Suprapubic skin (tissue), 4 donors: ENCODE measurements at regions not wholly inside any gene's neighbourhood (a gene's known extent, or its start where the extent isn't known, plus 50 kb on each side); places are given as distances from the start of the nearest gene placed in this dataset.

ENCODE experiments used
- DNase-seq, 2 donors: peaks; one replicate each; pipeline ENCODE4 v3.0.0-alpha.2; 2019; ENCODE audit warnings: low spot score in 2 of 2
- H3K27ac ChIP-seq: fragments of 200-600 bp; sonication (generic); one replicate; pipeline ENCODE4 v1.5.1; 2019
- H3K27me3 ChIP-seq: fragments of 200-600 bp; sonication (generic); one replicate; pipeline ENCODE4 v1.5.1; 2019
- H3K36me3 ChIP-seq: fragments of 200-600 bp; sonication (generic); one replicate; pipeline ENCODE4 v1.5.1; 2019
- H3K4me1 ChIP-seq: fragments of 200-600 bp; sonication (generic); one replicate; pipeline ENCODE4 v1.5.1; 2019
- H3K4me3 ChIP-seq: fragments of 200-600 bp; sonication (generic); one replicate; pipeline ENCODE4 v1.5.1; 2019; ENCODE audit warnings: mild to moderate bottlenecking
- H3K9me3 ChIP-seq: fragments of 200-600 bp; sonication (generic); one replicate; pipeline ENCODE4 v1.5.1; 2019
- EP300 ChIP-seq: sonication (generic); formaldehyde crosslinking; IDR thresholded peaks from one replicate; pipeline ENCODE4 v1.6.1; 2017; ENCODE audit warnings: antibody characterized with exemption
- POLR2A ChIP-seq, 2 donors: fragments of 450-650 bp; IDR thresholded peaks; one replicate each; pipeline ENCODE4 v1.6.1; 2017; ENCODE audit warnings: antibody characterized with exemption in 2 of 2, mild to moderate bottlenecking in 2 of 2, moderate library complexity in 2 of 2
- POLR2AphosphoS5 ChIP-seq, 3 donors: sonication (generic); formaldehyde crosslinking; IDR thresholded peaks; one replicate each; pipeline ENCODE4 v1.6.1; 2017; ENCODE audit warnings: antibody characterized with exemption in 3 of 3
- WGBS: methylation state at CpG from one replicate; pipeline ENCODE4 v1.1.5; 2018; 5-methylcytosine and 5-hydroxymethylcytosine counted together
- TF ChIP-seq, protein P1 (sequence below), 2 donors: fragments of 200-600 bp in 1 of 2; fragments of 450-650 bp in 1 of 2; sonication (generic) in 1 of 2; IDR thresholded peaks; one replicate each; pipeline ENCODE4 v1.5.1; 2016 to 2019; ENCODE audit warnings: antibody characterized with exemption in 2 of 2, mild to moderate bottlenecking in 1 of 2, moderate library complexity in 1 of 2

GRCh38 chr4:185896817-185897488, 85.0 kb upstream of the SORBS2 start:
- TF ChIP-seq POLR2A (IDR thresholded peaks at IDR 0.05) (no peak), POLR2AphosphoS5 (IDR thresholded peaks at IDR 0.05) (no peak), EP300 (no peak)
- TF ChIP-seq, protein P1, sequence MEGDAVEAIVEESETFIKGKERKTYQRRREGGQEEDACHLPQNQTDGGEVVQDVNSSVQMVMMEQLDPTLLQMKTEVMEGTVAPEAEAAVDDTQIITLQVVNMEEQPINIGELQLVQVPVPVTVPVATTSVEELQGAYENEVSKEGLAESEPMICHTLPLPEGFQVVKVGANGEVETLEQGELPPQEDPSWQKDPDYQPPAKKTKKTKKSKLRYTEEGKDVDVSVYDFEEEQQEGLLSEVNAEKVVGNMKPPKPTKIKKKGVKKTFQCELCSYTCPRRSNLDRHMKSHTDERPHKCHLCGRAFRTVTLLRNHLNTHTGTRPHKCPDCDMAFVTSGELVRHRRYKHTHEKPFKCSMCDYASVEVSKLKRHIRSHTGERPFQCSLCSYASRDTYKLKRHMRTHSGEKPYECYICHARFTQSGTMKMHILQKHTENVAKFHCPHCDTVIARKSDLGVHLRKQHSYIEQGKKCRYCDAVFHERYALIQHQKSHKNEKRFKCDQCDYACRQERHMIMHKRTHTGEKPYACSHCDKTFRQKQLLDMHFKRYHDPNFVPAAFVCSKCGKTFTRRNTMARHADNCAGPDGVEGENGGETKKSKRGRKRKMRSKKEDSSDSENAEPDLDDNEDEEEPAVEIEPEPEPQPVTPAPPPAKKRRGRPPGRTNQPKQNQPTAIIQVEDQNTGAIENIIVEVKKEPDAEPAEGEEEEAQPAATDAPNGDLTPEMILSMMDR (IDR thresholded peaks at IDR 0.05) = no peak
- Histone ChIP-seq H3K36me3 (no peaks in the 10 kb centered on the region), H3K4me1 (no peaks in the 10 kb centered on the region), H3K9me3 (no peaks in the 10 kb centered on the region), H3K27ac (no peak overlapping the region), H3K4me3 (no peak overlapping the region), H3K27me3 (no peaks in the 10 kb centered on the region)
- DNase-seq = no peak
- 74% methylated on average over 11 of the region's 11 CpGs for WGBS

DNA sequence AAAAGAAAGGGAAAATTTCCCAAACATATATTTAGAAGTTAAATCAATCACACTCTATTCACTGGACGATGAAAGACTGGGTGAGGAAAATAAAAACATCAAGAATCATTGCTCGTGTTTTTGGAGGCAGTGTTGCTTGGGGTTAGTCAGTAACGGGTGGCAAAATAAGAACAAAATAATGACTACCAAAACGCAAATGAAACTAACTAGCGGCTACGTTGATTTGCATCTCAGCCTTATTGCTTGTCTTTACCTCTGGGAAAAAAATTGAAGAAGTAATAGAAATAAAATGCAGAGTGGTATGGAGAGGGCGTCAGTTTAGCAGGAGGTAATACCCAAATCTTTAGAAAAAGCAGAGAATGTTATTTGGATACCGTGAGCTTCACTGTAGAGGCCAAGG, 86.4 kb upstream of the SORBS2 start:
- WGBS = 74% methylated on average over 8 of the region's 8 CpGs
- Histone ChIP-seq H3K4me3 (no peak overlapping the region), H3K36me3 (no peaks in the 10 kb centered on the region), H3K27me3 (no peaks in the 10 kb centered on the region), H3K9me3 (no peaks in the 10 kb centered on the region), H3K4me1 (no peaks in the 10 kb centered on the region), H3K27ac (no peak overlapping the region)
- no peak for DNase-seq
- no peak for TF ChIP-seq POLR2AphosphoS5 (IDR thresholded peaks at IDR 0.05)
- TF ChIP-seq, protein P1 (IDR thresholded peaks at IDR 0.05) = no peak
- TF ChIP-seq POLR2A (IDR thresholded peaks at IDR 0.05) = no peak
- TF ChIP-seq EP300 = no peak

DNA sequence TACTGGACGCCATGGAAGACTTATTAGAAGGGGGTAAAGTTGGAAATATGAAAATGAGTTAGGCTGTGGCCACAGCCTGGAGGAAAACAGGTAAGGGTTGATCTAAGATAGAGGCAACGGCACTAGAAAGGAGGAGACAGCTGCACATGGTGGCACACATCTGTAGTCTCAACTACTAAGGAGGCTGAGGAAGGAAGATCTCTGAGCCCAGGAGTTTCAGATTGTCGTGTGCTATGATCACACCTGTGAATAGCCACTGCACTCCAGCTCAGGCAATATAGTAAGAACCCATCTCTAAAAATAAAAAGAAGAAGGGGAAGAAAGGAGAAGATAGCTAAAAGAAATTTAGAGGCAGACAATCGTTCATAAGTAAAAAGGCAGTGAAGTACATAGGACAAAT, 87.8 kb upstream of the SORBS2 start:
- DNase-seq = no peak
- no peak for TF ChIP-seq POLR2A (IDR thresholded peaks at IDR 0.05)
- TF ChIP-seq EP300 = no peak
- TF ChIP-seq, protein P1 (IDR thresholded peaks at IDR 0.05) = no peak
- no peak for TF ChIP-seq POLR2AphosphoS5 (IDR thresholded peaks at IDR 0.05)
- H3K4me1 ChIP-seq = no peaks in the 10 kb centered on the region
- no peak overlapping the region for H3K4me3 ChIP-seq
- no peak overlapping the region for H3K27ac ChIP-seq
- H3K36me3 ChIP-seq = no peaks in the 10 kb centered on the region
- 80% methylated on average over 4 of the region's 4 CpGs for WGBS
- H3K27me3 ChIP-seq = no peaks in the 10 kb centered on the region
- no peaks in the 10 kb centered on the region for H3K9me3 ChIP-seq

DNA sequence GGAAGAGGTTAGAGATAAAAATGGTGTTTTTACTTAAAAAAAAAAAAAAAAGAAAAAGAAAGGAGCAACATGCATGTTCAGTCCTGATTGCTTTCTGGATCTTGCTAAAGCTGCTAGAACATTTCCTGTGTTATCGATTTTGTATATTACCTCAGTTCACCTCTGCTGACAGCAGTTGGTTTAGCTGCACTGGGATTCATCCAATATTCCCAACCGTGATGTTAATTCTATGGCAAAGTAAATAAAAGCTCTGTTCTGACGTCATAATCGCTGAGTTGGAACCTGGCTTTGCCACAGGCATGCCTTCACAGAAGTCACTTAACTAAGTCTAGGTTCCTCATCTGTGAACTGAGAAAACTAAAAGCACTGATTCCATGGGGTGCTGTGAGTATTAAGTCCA, 90.7 kb upstream of the SORBS2 start:
- no peaks in the 10 kb centered on the region for H3K27me3 ChIP-seq
- H3K36me3 ChIP-seq = no peaks in the 10 kb centered on the region
- DNase-seq = no peak
- no peaks in the 10 kb centered on the region for H3K4me1 ChIP-seq
- TF ChIP-seq POLR2AphosphoS5 (IDR thresholded peaks at IDR 0.05) (no peak), EP300 (no peak), POLR2A (IDR thresholded peaks at IDR 0.05) (no peak)
- TF ChIP-seq, protein P1 (IDR thresholded peaks at IDR 0.05) = no peak
- H3K27ac ChIP-seq = no peak overlapping the region
- WGBS = 52% methylated on average over 4 of the region's 4 CpGs
- H3K4me3 ChIP-seq = no peak overlapping the region
- H3K9me3 ChIP-seq = no peaks in the 10 kb centered on the region

DNA sequence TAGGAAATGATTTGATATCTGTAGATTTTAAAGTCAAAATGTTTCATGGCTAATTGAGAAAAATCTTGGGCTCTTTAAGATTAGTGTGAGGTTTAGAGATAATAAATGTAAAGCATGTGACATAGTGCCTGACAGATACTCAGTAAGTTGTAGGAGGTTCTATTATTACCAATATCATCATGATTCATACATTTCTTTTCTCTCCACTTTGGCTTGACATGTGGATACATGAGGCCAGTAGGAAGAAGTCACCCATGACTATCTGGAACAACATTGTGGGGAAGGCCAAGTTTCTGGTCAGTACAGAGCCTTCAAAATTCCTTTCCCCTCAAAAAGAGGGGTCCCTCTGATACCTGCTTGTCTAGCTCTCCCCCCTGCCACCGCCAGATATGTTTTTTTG, 91.2 kb upstream of the SORBS2 start:
- WGBS = 82% methylated on average over 1 of the region's 1 CpG
- DNase-seq = no peak
- no peaks in the 10 kb centered on the region for H3K4me1 ChIP-seq
- TF ChIP-seq POLR2AphosphoS5 (IDR thresholded peaks at IDR 0.05) (no peak), EP300 (no peak), POLR2A (IDR thresholded peaks at IDR 0.05) (no peak)
- TF ChIP-seq, protein P1 (IDR thresholded peaks at IDR 0.05) = no peak
- no peak overlapping the region for H3K27ac ChIP-seq
- H3K4me3 ChIP-seq = no peak overlapping the region
- H3K36me3 ChIP-seq = no peaks in the 10 kb centered on the region
- no peaks in the 10 kb centered on the region for H3K9me3 ChIP-seq
- H3K27me3 ChIP-seq = no peaks in the 10 kb centered on the region
